ENCODE measurements at regions not wholly inside any gene's neighbourhood (a gene's known extent, or its start where the extent isn't known, plus 50 kb on each side); places are given as distances from the start of the nearest gene placed in this dataset.

DNA sequence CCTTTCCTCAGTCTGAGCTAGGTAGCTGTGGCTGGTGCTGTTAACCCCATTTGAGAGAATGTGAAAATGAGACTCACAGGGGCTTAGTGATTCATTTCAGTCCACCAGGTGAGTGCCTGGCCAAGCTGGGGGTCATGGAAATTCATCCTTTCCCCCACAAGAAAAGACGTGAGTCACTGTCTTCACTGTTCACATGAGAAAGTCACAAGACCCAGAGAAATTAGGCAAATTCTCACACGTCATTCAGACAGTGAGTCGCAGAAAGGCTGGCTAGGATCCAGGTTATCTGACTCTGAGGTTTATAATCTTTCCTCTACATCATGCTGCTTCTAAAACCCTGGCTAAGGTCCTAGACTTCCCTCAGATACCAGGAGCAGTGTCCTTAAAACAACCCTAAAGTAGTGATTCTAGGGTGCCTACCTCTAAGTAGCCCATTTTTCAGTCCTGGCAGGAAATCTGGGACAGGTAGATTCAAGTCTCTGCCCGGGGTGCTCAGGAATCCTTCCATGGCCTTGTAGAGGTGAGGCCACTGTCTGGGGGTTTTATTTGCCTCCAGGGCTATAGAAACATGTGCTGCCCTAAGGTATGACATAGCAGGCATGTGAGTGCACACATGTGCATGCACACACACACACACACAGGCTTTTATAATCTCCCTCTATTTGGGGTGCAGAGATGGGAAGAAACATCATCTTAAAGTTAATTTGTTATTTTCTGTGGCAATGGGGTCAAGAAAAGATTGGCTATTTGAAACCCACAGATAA lies 427.9 kb upstream of the CELF2 start:
- Mint-ChIP-seq H3K9me3 (no peaks in the 10 kb centered on the region), H3K27me3 (ENCODE audit: low read depth, poor library complexity) (peaks cover 5% of the 10 kb centered on the region), H3K27ac (no peak overlapping the region), H3K4me1 (peaks cover 17% of the 10 kb centered on the region), H3K36me3 (ENCODE audit: low read depth) (no peaks in the 10 kb centered on the region), H3K4me3 (no peak overlapping the region)
- no peak for DNase-seq
- TF ChIP-seq, protein P1, sequence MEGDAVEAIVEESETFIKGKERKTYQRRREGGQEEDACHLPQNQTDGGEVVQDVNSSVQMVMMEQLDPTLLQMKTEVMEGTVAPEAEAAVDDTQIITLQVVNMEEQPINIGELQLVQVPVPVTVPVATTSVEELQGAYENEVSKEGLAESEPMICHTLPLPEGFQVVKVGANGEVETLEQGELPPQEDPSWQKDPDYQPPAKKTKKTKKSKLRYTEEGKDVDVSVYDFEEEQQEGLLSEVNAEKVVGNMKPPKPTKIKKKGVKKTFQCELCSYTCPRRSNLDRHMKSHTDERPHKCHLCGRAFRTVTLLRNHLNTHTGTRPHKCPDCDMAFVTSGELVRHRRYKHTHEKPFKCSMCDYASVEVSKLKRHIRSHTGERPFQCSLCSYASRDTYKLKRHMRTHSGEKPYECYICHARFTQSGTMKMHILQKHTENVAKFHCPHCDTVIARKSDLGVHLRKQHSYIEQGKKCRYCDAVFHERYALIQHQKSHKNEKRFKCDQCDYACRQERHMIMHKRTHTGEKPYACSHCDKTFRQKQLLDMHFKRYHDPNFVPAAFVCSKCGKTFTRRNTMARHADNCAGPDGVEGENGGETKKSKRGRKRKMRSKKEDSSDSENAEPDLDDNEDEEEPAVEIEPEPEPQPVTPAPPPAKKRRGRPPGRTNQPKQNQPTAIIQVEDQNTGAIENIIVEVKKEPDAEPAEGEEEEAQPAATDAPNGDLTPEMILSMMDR (IDR thresholded peaks at IDR 0.05), result no peak

- no peaks in the 10 kb centered on the region for H3K9me3 Mint-ChIP-seq
- TF ChIP-seq, protein P1 (IDR thresholded peaks at IDR 0.05), result no peak
- H3K27me3 Mint-ChIP-seq (ENCODE audit: low read depth, poor library complexity), result peaks cover 5% of the 10 kb centered on the region
- no peak for DNase-seq
- no peak overlapping the region for H3K4me3 Mint-ChIP-seq
- peaks cover 17% of the 10 kb centered on the region for H3K4me1 Mint-ChIP-seq
- H3K27ac Mint-ChIP-seq, result peak overlapping the region; percentile 43
- H3K36me3 Mint-ChIP-seq (ENCODE audit: low read depth), result no peaks in the 10 kb centered on the region
These were observed 425.8 kb upstream of the CELF2 start for GRCh38 chr10:10591715-10592341.

- H3K27me3 Mint-ChIP-seq (ENCODE audit: low read depth, poor library complexity), result peaks cover 5% of the 10 kb centered on the region
- H3K27ac Mint-ChIP-seq, result no peak overlapping the region
- peaks cover 17% of the 10 kb centered on the region for H3K4me1 Mint-ChIP-seq
- no peak overlapping the region for H3K4me3 Mint-ChIP-seq
- H3K9me3 Mint-ChIP-seq, result no peaks in the 10 kb centered on the region
- TF ChIP-seq, protein P1 (IDR thresholded peaks at IDR 0.05), result no peak
- no peak for DNase-seq
- H3K36me3 Mint-ChIP-seq (ENCODE audit: low read depth), result no peaks in the 10 kb centered on the region
These were observed 421.4 kb upstream of the CELF2 start for GRCh38 chr10:10596256-10596655.

- no peaks in the 10 kb centered on the region for H3K9me3 Mint-ChIP-seq
- no peak overlapping the region for H3K27ac Mint-ChIP-seq
- DNase-seq, result peak; percentile 8
- H3K4me1 Mint-ChIP-seq, result no peaks in the 10 kb centered on the region
- no peak overlapping the region for H3K4me3 Mint-ChIP-seq
- no peaks in the 10 kb centered on the region for H3K36me3 Mint-ChIP-seq (ENCODE audit: low read depth)
- H3K27me3 Mint-ChIP-seq (ENCODE audit: low read depth, poor library complexity), result peaks cover 5% of the 10 kb centered on the region
- TF ChIP-seq, protein P1 (IDR thresholded peaks at IDR 0.05), result no peak
These were observed 419.4 kb upstream of the CELF2 start for GRCh38 chr10:10598297-10598696.

- Mint-ChIP-seq H3K36me3 (ENCODE audit: low read depth) (no peaks in the 10 kb centered on the region), H3K4me3 (no peak overlapping the region), H3K27me3 (ENCODE audit: low read depth, poor library complexity) (peaks cover 5% of the 10 kb centered on the region), H3K4me1 (no peaks in the 10 kb centered on the region), H3K27ac (no peak overlapping the region), H3K9me3 (no peaks in the 10 kb centered on the region)
- TF ChIP-seq, protein P1 (IDR thresholded peaks at IDR 0.05), result no peak
- DNase-seq, result no peak
These were observed 417.7 kb upstream of the CELF2 start for GRCh38 chr10:10600004-10600403.

Data from nephron progenitor cell (in vitro differentiated cells).